ENCODE measurements at regions not wholly inside any gene's neighbourhood (a gene's known extent, or its start where the extent isn't known, plus 50 kb on each side); places are given as distances from the start of the nearest gene placed in this dataset.

DNA sequence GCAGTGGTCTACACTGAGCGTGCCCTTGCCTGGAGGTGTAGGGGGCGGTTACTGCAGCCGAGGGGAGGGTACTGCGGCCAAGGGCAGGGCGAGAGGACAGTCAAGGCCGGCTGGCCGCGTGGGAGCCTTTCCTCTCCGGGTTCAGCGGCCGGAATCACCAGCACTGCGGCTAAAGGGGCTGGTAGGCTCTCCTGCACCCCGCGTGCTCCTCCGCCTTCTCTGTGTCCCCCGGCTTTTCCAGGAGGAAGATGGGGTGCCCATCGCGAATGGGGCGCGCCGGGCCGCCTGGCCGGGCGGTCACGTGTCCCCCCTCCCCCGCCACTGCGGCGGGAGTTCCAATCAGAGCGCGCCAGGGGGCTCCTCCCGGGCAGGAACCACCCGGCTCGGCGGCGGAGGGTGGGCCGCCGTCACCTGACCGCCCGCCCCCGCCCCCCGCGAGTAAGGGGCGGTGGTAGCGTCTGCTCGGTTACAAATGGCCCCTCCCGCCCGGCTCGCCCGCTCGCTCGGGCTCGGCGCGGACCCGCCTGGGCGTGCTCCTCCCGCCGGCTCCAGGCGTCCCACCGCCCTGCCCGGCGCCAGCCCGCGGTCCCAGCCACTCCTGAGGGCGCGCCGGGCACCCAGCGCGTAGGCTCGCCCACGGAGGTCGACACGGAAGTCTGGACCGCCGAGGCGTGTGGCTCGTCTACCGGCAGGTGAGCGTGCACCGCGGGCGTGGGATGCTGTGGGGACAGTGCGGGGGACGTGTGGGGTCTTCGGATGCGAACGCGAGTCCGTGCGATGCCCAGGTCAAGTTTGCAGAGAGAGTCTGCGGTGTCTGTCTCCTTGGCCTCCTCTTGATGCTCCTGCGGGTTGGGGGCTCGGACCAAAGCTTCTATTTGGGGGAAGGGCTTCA, 242.6 kb upstream of the TOPAZ1 start:
- H3K4me3 ChIP-seq (ENCODE audit: low read depth, low read length) = peak overlapping the region; percentile 50
- DNase-seq (ENCODE audit: low read depth) = peak; percentile 13
- TF ChIP-seq CTCF (IDR thresholded peaks at IDR 0.05; ENCODE audit: insufficient read depth, low read depth, low read length) = no peak

DNA sequence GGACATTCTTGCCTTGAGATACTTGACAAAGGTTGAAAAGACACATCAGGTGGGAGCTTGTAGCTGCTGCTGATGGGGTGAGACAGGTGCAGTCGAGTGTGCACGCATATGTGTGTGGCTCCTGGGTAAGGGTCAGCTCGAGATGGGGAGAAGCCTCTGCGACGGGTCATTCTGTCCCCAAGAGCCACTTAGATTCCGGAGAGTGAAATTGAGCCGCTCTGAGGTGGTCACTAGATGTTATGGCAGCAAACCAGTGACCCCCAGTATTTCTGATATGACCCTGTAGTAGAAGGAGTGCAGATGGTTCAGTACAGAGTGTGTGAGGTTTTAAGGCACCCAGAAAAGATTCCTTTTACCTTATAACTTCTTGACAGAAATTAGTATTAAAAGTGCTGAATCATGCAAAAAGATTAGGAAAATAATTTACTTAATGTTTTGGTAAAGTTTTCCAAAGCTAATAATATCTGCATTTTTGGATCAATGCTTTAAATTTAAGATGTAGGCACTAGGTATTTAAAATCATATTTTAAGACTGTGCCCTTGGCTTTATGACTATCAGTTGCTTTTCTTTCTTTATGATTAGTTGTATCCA, 241.9 kb upstream of the TOPAZ1 start:
- no peak for DNase-seq (ENCODE audit: low read depth)
- no peak for TF ChIP-seq CTCF (IDR thresholded peaks at IDR 0.05; ENCODE audit: insufficient read depth, low read depth, low read length)
- H3K4me3 ChIP-seq (ENCODE audit: low read depth, low read length) = peak overlapping the region; percentile 50

- no peak overlapping the region for H3K4me3 ChIP-seq (ENCODE audit: low read depth, low read length)
- no peak for TF ChIP-seq CTCF (IDR thresholded peaks at IDR 0.05; ENCODE audit: insufficient read depth, low read depth, low read length)
- no peak for DNase-seq (ENCODE audit: low read depth)
Observed at GRCh38 chr3:44000586-44000985, 241.1 kb upstream of the TOPAZ1 start.

- TF ChIP-seq CTCF (IDR thresholded peaks at IDR 0.05; ENCODE audit: insufficient read depth, low read depth, low read length) = no peak
- H3K4me3 ChIP-seq (ENCODE audit: low read depth, low read length) = no peak overlapping the region
- DNase-seq (ENCODE audit: low read depth) = no peak
Observed at GRCh38 chr3:44001072-44001471, 240.6 kb upstream of the TOPAZ1 start.

- no peak for DNase-seq (ENCODE audit: low read depth)
- TF ChIP-seq CTCF (IDR thresholded peaks at IDR 0.05; ENCODE audit: insufficient read depth, low read depth, low read length) = no peak
Observed at GRCh38 chr3:44003801-44004200, 237.9 kb upstream of the TOPAZ1 start.

GRCh38 chr3:44011680-44012079, 230.0 kb upstream of the TOPAZ1 start:
- no peak for DNase-seq (ENCODE audit: low read depth)
- TF ChIP-seq CTCF (IDR thresholded peaks at IDR 0.05; ENCODE audit: insufficient read depth, low read depth, low read length) = no peak
- no peak overlapping the region for H3K4me3 ChIP-seq (ENCODE audit: low read depth, low read length)

More at GRCh38 chr3:44003801-44004200, 237.9 kb upstream of the TOPAZ1 start:
- no peak overlapping the region for H3K4me3 ChIP-seq (ENCODE audit: low read depth, low read length)

Measured in fibroblast of villous mesenchyme (primary cell).